ENCODE measurements at regions not wholly inside any gene's neighbourhood (a gene's known extent, or its start where the extent isn't known, plus 50 kb on each side); places are given as distances from the start of the nearest gene placed in this dataset.

- no peak for TF ChIP-seq CTCF (conservative IDR thresholded peaks at IDR 0.05 in 1 of 2, IDR thresholded peaks at IDR 0.05 in 1 of 2; ENCODE audit: extremely low read depth in 1 of 2, insufficient read depth in 1 of 2, low read depth in 1 of 2, low read length in 2 of 2)
- no peak for TF ChIP-seq EZH2 (IDR thresholded peaks at IDR 0.05; ENCODE audit: borderline replicate concordance, low read length)
Measured at GRCh38 chr1:244964112-244964971, 100.0 kb upstream of the HNRNPU start.

Data from mammary epithelial cell (primary cell).